SIG-M5 (cell line): ENCODE measurements at regions not wholly inside any gene's neighbourhood (a gene's known extent, or its start where the extent isn't known, plus 50 kb on each side); places are given as distances from the start of the nearest gene placed in this dataset.
"Not testable (repeated sequence)": the region's sequence is repeated elsewhere in the genome, so short reads cannot be mapped to it uniquely, and the experiment has no call there.

Experiments used
- DNase-seq: peaks from one replicate; lab custom pipeline; 2025; lab: John Stamatoyannopoulos, UW

- DNase-seq, result no peak
These were observed 151.8 kb upstream of the SOX14 start for GRCh38 chr3:137612291-137612690.

GRCh38 chr3:137615659-137616418, 148.3 kb upstream of the SOX14 start:
- no peak for DNase-seq

GRCh38 chr3:137641879-137642704, 122.0 kb upstream of the SOX14 start:
- no peak for DNase-seq

- no peak for DNase-seq
These were observed 121.3 kb upstream of the SOX14 start for GRCh38 chr3:137642831-137643230.

- DNase-seq, result no peak
These were observed 116.9 kb upstream of the SOX14 start for GRCh38 chr3:137647179-137647578.

- no peak for DNase-seq
These were observed 94.5 kb upstream of the SOX14 start for GRCh38 chr3:137669519-137670060.

- DNase-seq, result no peak
These were observed 76.8 kb upstream of the SOX14 start for GRCh38 chr3:137687181-137687879.

- no peak for DNase-seq
These were observed 71.2 kb upstream of the SOX14 start for GRCh38 chr3:137692803-137693431.

GRCh38 chr3:137693791-137694190, 70.3 kb upstream of the SOX14 start:
- DNase-seq, result no peak

GRCh38 chr3:137694836-137695235, 69.3 kb upstream of the SOX14 start:
- DNase-seq, result no peak

GRCh38 chr3:137695351-137695750, 68.8 kb upstream of the SOX14 start:
- no peak for DNase-seq

- no peak for DNase-seq
These were observed 55.0 kb upstream of the SOX14 start for GRCh38 chr3:137709011-137709601.

GRCh38 chr3:137713965-137714364, 50.1 kb upstream of the SOX14 start:
- not testable (repeated sequence) for DNase-seq
